Iris pigment epithelial cell (primary cell): ENCODE measurements at regions not wholly inside any gene's neighbourhood (a gene's known extent, or its start where the extent isn't known, plus 50 kb on each side); places are given as distances from the start of the nearest gene placed in this dataset.
A peak's percentile ranks its signal among the peaks of the same experiment; 100 is the strongest.
"Not testable (repeated sequence)": the region's sequence is repeated elsewhere in the genome, so short reads cannot be mapped to it uniquely, and the experiment has no call there.

Experiments
- DNase-seq: peaks from one replicate; pipeline ENCODE4 v3.0.0-alpha.2; 2011; ENCODE audit warnings: low read depth

DNA sequence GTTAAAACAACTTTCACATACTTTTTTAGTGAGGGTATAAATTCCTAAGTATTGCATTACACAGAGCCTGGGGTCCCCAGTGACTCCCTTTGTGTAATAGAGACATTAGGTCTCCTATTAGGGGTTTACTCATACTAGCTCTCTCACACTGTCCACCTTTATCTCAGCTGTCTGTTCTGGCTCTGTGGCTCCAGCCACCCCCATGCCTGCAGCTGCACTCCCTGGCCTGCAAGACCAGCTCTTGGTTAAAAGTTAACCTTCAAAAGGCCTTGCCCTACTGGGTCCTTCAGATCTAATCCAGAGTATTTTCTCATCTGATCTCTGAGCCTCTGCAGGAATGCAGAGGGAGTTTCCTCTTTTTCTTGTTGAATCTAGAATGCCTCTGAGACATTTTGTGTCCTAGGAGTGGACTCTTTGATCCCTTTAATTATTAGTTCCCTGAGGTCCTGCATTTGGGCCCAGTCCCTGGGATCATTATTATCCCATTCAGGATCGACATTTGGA, 280.9 kb downstream of the PYDC2 start:
- DNase-seq = not testable (repeated sequence)

DNA sequence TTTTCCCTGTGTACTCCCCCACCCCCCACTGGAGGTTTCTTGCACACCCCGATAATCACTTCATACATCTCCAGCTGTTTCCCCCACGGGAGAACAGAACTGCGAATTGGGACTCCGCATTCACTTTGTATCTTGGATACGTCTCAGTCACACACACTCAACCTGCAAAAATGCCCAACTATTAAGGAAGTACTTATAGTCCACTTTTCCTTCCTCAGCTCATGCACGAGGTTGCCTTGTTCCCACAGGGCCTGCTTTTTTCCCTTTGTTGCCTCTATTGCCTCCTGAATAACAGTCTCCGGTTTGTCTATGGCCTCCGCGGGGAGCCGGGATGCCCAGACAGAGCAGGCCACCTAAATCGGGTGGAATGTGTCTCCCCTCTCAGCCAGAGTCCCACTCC, 282.3 kb downstream of the PYDC2 start:
- no peak for DNase-seq

DNA sequence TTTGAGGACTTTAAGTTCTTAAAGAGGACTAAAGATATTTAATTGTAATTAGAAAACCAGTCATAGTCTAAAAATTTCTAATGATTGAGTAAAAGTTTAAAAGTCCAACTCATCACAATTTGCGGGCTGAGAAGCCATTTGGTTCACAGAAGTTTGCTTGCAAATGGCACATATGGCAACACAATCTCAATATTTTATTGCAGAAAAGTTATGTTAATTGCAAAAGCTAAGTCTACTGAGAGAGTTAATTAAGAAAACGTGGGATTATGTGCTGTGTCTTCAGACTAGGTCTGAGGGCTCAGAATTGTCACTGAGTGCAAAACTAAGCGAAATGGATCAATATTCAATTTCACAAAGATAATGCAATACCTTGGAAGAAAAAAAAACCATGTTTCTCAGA, 289.7 kb downstream of the PYDC2 start:
- no peak for DNase-seq

DNA sequence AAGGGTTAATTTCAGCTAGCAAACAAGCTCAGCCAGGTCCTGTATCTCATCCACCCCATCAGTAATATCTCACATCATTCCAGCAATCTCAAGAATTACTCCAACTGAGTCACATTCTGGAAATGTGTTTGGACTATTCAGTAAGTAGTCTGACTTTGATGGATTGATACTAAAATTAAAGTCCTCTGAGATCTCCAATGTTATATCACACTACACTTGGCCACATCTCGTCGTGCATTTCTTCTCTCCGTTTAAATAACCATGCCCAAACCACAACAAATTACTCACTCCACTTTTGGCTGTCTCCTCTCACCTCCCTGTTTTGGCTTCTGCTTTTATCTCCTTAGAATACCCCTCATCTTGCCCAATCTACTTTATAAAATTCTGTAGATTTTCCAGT, 292.2 kb downstream of the PYDC2 start:
- DNase-seq = no peak

DNA sequence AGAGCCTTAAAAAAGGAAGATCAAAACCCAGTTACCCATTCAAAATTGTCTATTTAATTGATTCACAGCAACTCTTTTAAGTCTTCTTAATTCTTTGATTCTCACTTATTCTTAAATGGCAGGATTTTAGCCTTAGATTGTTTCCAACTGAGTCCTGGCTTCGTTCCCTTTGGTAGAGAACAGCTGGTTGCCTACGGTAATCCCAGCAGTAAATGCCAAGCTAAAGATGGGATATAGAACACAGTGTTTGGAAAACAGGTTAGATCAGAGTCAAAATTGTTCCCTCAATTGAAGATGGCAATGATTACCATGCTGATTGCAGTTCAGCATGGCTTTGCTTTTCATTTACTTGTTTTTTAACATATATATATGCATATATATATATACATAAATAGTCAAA, 300.9 kb downstream of the PYDC2 start:
- no peak for DNase-seq

DNA sequence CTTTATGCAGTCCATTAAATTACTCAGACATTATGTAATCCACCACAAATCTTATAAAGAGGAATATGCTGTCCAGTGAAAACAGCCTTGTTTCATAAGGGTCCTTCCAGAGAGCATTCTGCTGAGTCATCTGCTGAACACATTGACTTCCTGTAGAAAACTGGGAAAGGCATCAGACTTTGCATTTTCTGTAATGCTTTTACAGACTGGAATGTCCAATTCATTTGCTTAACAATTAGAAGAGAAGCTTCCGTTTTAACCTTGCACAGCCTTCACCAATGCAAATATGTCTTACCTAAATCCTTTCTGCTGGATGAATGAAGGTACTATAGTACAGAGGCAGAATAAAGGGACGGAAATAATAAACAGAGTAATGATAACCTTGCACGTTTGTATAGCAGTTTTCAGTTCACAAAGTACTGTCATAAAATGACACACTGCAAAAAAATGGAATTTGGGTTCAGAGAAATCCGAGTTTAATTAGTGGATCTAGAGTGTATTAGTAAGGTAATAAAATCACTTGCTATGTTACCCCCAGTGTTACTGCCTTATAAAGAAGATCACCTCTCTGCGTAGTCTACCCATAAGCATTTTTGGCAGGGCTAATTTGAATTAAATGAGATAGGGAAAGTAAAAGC, 301.5 kb downstream of the PYDC2 start:
- peak; percentile 79 for DNase-seq

DNA sequence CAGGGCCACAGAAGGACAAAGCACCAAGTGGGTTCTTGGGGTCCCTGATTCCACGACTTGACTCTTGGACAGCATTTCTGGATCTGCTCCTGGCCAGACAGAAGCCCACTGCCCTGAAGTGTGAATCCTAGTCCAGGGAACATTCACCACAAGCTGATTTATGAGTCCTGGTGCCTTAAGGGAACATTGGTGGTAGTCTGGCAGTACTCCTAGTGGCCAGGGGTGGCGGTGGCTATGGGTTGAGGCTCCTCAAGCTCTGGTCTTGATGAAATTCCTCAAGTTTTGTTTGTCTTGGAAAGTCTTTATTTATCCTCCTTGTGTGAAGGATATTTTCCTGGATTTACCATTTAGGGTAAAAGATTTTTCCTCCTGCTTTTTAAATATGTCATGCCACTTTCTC, 307.5 kb downstream of the PYDC2 start:
- no peak for DNase-seq

DNA sequence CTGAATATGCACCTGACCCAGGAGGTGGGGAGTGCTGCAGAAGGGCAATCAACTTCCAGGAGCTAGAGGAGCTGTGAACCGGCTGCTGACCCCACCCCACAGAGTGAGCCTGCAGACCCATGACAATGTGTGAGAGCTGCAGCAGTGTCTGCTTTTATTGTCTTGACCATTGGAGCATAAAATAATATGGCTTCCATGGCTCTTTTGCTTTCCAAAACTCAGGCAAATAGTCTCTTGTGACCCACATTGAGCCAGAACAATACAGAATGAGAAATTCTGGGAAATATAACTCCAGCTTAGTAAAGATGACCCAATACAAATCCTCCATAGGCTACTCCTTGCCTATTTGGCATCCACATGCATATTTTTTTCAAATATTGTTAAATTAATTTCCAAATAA, 309.6 kb downstream of the PYDC2 start:
- no peak for DNase-seq

DNA sequence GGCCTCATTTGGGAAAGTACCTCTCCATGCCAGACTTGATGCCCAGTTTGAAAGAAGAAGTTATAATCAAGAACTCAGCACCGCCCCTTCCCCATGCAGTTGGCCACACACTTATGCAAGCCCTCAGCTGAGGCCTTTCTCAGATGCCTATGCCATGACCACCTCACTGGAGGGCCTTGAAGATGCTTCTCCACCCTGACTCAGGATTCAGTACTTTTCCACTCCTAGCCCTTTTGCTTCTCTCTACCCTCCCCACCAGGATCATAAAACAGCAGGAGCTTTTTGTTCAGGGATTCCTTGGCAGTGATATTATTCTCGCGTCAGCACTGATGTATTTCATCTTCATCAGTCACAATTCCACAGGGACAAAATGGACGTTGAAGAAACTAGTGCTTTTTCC, 313.5 kb downstream of the PYDC2 start:
- peak; percentile 70 for DNase-seq

DNA sequence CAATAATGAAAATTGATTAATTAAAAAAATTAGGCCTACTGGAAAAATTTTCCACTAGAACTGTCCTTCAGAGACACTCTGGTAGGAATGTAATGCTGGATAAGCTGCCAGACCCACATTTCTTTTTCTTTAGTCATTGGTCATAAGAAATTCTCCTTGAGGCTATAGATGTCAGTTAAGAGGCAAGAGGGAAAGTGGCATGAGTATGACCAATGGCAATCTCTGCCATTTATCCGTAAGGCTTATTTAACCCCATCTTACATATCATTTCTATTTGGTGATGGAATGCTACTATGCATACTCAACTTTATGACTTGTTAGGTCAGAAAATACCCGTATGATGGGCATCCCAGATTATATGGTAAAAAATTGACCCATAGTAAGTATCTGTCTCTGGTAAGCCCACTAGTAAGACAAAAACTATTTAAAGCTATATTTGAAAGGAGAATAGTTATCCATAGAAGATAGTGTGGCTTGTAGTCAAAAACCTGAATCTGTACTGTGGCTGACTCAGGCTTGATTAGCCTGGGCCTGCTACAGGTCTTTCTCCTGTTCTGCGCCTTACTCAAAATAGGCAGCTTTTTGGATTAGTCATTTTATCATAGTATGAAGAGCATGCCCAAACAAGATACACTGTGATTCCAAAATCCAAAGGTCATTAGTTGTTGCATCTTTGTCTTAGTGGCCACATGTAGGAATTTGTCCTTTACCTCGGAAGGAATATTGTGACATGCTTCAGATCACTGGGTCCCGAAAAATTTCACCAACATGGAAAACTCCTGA, 314.7 kb downstream of the PYDC2 start:
- peak; percentile 38 for DNase-seq

DNA sequence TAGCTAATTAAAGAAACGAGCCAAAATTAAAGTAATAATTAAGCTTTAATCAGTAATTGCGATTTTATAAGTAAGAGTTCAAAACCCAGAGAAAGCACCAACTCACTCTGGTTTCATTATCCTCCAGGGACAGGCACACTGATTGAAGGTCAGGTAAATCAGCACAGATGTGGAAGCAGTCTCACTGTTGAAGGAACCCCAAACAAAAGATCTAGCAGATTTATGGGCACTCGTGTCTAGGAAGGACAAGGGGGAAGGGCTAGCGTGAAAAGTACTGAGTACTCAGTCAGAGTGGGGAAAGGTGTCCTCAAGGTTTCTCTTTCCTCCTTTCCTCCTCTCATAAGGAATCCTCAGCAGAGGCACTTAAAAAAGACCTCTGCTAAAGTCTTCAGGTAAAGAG, 320.1 kb downstream of the PYDC2 start:
- DNase-seq = no peak

DNA sequence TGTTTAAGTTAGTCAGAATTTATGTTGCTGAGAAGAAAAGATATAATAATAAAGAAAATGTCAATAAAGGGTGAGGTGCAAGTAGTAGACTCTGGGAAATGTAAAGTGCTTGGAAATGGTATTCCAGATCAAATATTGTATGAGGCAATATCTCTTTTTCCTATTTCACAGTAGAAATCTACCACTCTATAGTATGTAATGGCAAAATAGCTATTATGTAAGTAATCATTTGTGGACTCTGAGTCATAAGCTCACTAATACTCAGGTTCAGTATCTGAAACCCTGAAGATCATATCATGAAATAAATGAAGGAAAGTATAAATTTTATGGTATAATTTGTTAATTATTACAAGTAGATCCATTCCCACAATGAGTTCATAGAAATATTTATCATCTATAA, 322.1 kb downstream of the PYDC2 start:
- DNase-seq = no peak

DNA sequence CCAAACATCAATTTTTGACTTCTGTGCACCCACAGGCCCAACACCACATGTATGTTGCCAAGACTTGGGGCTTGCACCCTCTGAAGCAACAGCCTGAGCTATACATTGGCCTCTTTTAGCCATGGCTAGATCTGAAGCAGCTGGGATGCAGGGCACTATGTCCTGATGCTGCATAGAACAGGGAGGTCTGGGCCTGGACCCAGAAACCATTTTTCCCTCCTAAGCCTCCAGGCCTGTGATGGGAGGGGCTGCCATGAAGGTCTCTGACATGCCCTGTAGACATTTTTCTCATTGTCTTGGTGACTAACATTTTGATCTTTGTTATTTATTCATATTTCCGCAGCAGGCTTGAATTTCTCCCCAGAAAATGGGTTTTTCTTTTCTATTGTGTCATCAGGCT, 330.0 kb downstream of the PYDC2 start:
- DNase-seq = no peak

DNA sequence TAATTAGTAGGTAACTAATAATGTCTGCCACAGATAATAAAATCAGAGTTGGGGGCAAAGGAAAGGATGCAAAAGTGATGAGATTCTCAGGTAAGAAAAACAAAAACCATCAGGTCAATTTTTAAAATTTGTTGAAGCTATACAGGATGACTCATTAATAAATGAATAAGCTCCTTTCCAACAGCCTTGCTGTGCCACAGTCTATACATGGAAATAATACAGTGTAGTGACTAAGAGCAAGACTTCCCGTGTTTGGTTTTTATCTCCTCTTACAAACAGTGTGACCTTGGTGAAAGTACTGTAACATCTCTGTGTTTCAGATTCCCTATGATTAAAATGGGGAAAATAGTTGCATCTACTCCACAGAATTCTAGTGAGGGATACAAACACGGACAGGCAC, 331.6 kb downstream of the PYDC2 start:
- DNase-seq = no peak

DNA sequence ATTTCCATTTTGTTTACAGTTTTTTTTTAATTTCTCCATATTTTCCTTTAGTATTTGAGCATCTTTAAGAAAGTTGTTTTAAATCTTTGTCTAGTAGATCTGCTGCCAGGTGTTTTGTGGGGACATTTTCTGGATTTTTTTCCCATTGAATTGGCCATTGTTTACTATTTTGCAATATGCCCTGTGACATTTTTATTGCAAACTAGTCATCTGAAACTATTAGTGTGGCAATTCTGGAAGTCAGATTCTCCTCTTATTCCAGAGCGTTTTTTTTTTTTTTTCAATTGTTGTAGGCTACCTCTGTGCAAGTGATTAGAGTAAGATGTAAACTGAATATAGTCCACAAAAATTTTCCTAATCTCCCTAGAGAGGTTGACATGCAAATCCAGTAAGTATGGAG, 334.2 kb downstream of the PYDC2 start:
- no peak for DNase-seq

DNA sequence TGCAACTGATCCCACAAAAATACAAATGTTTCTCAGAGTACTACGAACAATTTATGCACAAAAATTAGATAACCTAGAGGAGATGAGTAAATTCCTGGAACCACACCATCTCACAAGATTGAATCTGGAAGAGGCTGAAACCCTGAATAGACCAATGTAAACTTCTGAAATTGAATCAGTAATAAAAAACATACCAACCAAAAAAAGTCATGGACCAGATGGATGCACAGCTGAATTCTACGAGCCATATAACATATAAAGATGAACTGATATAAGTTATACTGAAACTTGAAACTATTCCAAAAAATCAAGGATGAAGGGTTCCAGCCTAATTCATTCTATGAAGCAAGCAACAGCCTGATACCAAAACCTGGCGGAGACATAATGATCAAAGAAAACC, 336.3 kb downstream of the PYDC2 start:
- no peak for DNase-seq

DNA sequence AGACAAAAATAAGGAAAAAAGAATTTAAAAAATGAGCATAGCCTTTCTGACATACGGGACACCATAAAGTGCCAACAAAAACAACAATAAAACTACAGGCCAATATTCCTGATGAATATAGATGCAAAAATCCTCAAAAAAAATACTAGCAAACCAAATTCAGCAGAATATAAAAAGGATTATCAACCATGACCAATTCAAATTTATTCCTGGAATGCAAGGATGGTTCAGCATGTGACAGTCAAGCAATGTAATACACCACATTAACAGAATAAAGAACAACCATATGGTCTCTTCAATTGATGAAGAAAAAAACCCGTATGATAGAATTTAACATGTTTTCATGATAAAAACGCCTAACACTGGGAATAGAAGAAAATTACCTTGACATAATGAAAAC, 341.7 kb downstream of the PYDC2 start:
- DNase-seq = no peak

DNA sequence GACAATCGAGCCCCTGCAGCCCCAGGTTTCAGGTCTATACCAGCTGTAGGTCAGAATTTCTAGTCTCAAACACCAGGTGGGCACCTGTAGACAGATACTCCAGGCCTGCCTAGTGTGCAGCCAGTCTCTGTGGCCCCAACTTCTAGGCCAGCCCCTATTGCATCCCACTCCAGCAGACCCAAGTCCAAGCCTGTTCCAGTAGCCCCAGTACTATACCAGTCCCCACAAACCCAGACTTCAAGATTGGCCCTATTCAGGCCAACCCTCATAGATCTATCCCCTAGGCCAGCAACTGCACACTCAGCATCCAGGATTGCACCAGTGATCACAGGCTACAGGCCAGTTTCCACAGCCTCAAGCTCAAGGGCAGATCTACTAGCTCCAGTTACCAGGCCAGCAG, 344.0 kb downstream of the PYDC2 start:
- no peak for DNase-seq

DNA sequence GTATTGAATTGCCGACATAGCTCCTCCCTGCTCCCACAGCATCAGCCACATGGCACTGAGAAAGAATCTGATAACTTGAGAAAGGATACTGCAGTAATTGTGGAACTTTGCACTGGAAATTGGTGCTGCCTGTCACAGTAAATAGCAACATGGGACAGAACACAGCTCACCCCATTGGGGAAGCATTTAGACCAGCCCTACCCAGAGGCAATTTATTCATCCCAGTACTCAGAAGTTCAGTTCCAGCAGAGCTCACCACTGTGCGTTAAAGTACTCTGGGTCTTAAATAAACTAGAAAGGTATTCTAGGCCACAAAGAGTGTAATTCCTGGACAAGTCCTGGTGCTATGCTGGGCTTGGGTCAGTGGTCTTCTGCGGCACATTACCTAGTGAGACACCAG, 347.1 kb downstream of the PYDC2 start:
- no peak for DNase-seq

DNA sequence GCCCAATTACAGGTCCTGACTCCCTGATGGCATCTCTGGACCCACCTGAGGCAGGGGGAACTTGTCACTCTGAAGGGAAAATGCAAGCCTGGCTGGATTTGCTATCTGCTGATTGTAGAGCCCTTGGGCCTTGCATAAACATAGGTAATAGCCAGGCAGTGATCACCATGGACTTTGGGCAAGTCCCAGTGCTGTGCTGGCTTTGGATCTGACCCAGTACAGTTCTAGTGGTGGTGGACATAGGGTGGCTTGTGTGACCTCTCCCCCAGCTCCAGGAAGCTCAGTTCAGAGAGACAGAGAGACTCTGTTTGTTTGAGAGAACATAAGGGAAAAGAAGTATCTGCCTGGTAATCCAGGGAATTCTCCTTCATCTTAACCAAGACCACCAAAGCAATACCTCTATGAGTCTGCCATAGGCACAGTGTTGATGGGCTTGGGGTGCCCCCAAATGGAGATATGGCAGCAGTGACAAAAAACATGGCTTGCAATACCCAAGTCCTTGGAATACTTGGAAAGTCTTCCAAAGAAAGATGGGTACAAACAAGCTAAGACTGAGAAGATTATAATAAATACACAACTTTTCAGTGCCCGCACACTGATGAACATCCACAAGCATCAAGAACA, 348.5 kb downstream of the PYDC2 start:
- no peak for DNase-seq

DNA sequence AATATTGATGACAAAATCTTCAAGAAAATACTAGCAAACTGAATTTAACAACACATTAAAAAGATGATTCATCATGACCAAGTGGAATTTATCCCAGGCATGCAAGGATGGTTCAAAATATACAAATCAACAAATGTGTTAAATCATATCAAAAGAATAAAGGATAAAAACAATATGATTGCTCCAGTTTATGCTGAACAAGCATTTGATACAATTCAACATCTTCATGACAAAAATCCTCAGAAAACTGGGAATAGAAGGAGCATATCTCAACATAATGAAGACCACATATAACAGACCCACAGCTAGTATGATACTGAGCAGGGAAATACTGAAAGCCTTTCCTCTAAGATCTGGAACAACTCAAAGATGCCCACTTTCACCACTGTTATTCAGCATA, 352.3 kb downstream of the PYDC2 start:
- no peak for DNase-seq

DNA sequence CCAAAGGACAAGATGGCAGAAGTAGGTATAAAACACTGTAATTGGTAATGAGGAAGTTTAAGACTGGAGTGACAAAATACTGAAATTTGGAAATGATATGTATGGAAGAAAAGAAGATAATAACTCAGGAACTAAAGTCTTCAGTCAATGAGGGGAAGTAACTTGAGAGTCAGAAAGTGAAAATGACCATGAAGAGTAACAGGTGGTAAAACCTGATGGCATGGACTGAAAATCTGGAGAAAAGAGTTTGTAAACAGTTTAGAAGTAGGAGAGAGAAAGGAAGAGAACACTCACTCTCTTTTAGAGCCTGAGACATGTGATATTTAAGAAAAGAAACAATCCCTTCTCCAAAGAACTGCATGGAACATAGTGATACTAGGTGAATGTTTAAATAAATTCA, 387.9 kb downstream of the PYDC2 start:
- no peak for DNase-seq

DNA sequence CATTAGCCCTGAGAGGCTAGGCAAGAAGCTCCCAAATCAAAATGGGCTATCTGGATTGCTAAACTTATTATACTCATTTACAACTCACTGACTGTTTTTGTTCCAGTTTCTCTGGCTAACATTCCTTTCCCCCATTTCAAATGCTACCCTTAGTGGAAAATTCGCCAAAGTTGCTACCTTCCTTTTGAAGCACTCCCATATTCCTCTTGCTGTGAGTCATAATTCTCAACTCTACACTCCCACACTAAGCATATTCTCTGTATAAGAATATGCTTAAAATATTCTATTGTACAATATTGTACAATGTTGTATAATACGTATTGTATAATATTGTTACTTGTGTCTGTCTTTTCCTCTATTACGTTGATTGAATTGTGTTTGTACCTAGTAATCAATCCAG, 398.6 kb downstream of the PYDC2 start:
- DNase-seq = no peak
